Mammary epithelial cell (primary cell): ENCODE measurements at regions not wholly inside any gene's neighbourhood (a gene's known extent, or its start where the extent isn't known, plus 50 kb on each side); places are given as distances from the start of the nearest gene placed in this dataset.
"Not testable (repeated sequence)": the region's sequence is repeated elsewhere in the genome, so short reads cannot be mapped to it uniquely, and the experiment has no call there.

ENCODE experiments used
- CTCF ChIP-seq, 2 donors: IDR thresholded peaks in 1 of 2; conservative IDR thresholded peaks in 1 of 2; 2 replicates each; pipeline ENCODE4 v1.5.1; 2011 to 2012; ENCODE audit warnings: inconsistent platforms in 2 of 2, low read length in 2 of 2, mild to moderate bottlenecking in 2 of 2, control low read depth in 1 of 2, low read depth in 1 of 2; ENCODE audit not compliant: insufficient read depth in 1 of 2; ENCODE audit errors: extremely low read depth in 1 of 2
- EZH2 ChIP-seq: IDR thresholded peaks from 2 replicates; pipeline ENCODE4 v1.6.1; 2012; ENCODE audit warnings: low read length, inconsistent platforms, borderline replicate concordance

GRCh38 chr12:25688851-25689250 lies 135.8 kb upstream of the LMNTD1 start:
- not testable (repeated sequence) for TF ChIP-seq EZH2; CTCF (conservative IDR thresholded peaks at IDR 0.05 in 1 of 2, IDR thresholded peaks at IDR 0.05 in 1 of 2; ENCODE audit: extremely low read depth in 1 of 2, insufficient read depth in 1 of 2, low read depth in 1 of 2, low read length in 2 of 2)
